ENCODE measurements at regions not wholly inside any gene's neighbourhood (a gene's known extent, or its start where the extent isn't known, plus 50 kb on each side); places are given as distances from the start of the nearest gene placed in this dataset.
"Not testable (repeated sequence)": the region's sequence is repeated elsewhere in the genome, so short reads cannot be mapped to it uniquely, and the experiment has no call there.

GRCh38 chr14:40265096-40265495 lies 832.9 kb upstream of the FBXO33 start:
- DNase-seq (ENCODE audit: low read depth) = no peak

GRCh38 chr14:40252817-40253447 lies 820.7 kb upstream of the FBXO33 start:
- DNase-seq (ENCODE audit: low read depth) = no peak

- no peak for DNase-seq (ENCODE audit: low read depth)
Measured at GRCh38 chr14:40248671-40249070, 816.4 kb upstream of the FBXO33 start.

- DNase-seq (ENCODE audit: low read depth) = no peak
Measured at GRCh38 chr14:40240245-40240859, 808.1 kb upstream of the FBXO33 start.

- DNase-seq (ENCODE audit: low read depth) = no peak
Measured at GRCh38 chr14:40232302-40232701, 800.1 kb upstream of the FBXO33 start.

GRCh38 chr14:40229676-40230075 lies 797.4 kb upstream of the FBXO33 start:
- DNase-seq (ENCODE audit: low read depth) = no peak

GRCh38 chr14:40222996-40223395 lies 790.8 kb upstream of the FBXO33 start:
- no peak for DNase-seq (ENCODE audit: low read depth)

- no peak for DNase-seq (ENCODE audit: low read depth)
Measured at GRCh38 chr14:40221428-40221827, 789.2 kb upstream of the FBXO33 start.

DNA sequence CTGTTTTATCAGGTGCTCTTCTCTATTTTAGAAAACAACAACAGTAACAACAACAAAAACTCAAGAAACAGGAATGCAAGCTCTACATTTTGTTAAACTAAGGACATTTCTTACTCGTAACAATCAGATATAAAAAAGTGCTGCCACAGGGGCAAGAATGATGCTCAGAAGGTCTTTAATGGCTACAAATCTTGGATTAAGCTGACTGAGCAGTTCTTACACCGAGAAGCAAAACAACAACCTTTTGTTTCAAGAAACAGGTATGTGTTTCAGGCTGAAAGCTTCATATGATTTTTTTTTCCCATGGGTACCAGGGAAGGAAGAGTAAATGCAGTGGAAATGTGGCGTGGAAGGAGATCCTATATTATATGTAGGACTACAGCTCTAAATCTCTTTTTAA lies 786.8 kb upstream of the FBXO33 start:
- DNase-seq (ENCODE audit: low read depth) = no peak

DNA sequence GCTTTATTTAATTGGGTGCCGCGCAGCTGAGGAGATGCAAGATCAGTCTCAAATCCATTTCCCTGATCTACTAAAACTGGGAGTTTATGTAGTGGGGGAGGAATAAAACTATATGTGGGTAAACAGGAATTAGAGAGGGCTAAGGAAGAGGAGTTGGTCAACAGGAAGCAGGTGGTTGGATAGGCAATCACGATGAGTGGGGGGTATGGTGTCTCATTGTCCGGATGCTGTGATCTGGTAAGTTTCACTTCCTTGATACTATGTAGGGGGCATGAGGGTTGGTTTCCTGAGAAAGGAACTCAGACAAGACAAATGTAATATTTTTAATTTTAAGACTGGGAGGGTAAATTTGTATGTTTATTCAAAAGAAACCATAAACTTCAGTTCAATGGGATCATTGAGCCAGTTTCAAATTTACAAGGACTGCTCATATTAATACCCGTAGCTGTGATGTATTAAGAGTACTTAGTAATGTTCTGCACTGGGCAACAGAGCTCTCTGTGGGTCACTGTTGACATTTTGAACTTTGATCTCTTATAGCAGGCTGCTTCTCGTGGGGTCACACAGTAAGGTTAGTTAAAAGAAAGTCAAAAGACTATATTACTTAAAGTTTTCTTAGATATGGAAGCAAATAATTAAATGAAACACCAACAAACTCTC lies 786.2 kb upstream of the FBXO33 start:
- no peak for DNase-seq (ENCODE audit: low read depth)

GRCh38 chr14:40216976-40217375 lies 784.7 kb upstream of the FBXO33 start:
- DNase-seq (ENCODE audit: low read depth) = no peak

DNA sequence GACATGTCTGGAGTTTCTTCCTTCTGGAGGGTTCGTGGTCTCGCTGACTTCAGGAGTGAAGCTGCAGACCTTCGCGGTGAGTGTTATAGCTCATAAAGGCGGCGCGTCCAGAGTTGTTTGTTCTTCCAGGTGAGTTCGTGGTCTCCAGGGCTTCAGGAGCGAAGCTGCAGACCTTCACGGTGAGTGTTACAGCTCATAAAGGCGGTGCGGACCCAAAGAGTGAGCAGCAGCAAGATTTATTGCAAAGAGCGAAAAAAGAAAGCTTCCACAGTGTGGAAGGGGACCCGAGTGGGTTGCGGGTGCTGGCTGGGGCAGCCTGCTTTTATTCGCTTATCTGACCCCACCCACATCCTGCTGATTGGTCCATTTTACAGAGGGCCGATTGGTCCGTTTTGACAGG lies 784.2 kb upstream of the FBXO33 start:
- not testable (repeated sequence) for DNase-seq (ENCODE audit: low read depth)

GRCh38 chr14:40213701-40214100 lies 781.5 kb upstream of the FBXO33 start:
- DNase-seq (ENCODE audit: low read depth) = no peak

DNA sequence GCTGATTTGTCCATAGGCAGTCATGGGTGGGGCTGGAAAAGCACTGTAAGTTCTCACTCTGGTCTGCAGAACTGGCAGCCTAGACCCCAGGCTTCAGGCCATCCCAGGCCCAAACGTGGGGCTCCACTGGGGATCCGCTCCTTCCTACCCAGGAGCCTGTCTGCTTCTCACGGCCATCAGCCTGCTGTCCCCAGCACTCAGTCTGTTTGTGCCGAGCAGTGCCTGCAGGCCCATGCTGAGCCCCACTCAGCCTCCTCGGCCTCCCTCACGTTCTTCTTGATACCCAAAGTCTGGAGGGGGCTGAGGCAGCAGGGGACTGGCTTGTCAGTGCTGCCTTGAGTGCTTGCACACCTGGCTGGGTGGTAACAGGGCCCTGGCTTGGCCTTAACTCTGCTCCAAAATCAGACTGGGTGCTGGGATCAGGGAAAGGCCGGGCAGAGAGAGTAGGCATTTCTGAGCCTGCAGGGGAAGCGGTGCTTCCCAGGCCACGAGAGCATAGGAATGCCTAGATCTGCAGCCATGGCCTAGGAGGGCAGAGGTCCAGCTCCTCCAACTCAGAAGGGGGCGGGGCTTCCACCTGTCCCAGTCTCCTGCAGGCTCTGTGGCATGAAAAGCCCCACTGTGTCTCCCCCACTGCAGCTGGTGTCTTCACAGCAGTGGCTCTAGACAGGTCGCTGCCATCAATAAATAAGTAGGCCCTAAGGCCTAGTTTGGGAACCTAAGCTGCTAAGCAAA lies 772.4 kb upstream of the FBXO33 start:
- DNase-seq (ENCODE audit: low read depth) = no peak

GRCh38 chr14:40199101-40199500 lies 766.9 kb upstream of the FBXO33 start:
- no peak for DNase-seq (ENCODE audit: low read depth)

DNA sequence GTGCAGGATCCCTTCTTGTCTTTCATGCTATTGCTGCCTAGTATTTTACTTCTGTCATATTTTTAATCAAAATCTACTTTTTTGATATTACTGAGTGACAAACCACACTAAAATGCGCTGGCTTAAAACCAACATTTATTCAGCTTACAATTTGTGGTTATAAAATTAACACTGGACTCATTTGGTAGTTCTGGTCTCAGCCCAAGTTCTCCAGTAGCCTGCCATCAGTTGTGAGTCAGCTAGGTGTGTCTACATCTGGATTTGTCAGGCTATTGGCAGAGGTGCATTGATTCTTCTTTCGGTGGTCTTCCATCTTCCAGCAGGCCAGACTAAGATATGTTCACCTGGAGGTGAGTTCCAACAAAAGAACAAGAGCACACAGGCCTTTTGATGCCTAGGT lies 765.1 kb upstream of the FBXO33 start:
- DNase-seq (ENCODE audit: low read depth) = no peak

DNA sequence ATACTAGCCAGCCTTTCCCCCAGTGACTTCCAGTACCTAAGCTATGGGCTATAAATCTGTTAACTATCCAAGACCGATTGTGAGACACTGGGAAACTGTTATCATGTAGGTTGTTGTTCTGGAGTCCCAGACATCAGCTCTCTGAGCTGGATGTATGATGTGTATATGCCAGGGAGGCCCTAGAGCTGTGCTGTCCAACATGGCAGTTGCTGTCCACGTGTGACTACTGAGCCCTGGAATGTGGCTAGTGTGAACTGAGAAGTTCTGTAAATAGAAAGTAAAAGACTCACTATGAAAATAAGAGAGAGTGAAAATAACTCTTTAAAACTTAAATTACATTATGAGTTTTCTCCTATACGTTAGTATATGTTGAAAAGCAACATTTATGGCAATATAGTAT lies 755.8 kb upstream of the FBXO33 start:
- DNase-seq (ENCODE audit: low read depth) = no peak

- no peak for DNase-seq (ENCODE audit: low read depth)
Measured at GRCh38 chr14:40164083-40164482, 731.9 kb upstream of the FBXO33 start.

GRCh38 chr14:40139657-40140056 lies 707.4 kb upstream of the FBXO33 start:
- no peak for DNase-seq (ENCODE audit: low read depth)

DNA sequence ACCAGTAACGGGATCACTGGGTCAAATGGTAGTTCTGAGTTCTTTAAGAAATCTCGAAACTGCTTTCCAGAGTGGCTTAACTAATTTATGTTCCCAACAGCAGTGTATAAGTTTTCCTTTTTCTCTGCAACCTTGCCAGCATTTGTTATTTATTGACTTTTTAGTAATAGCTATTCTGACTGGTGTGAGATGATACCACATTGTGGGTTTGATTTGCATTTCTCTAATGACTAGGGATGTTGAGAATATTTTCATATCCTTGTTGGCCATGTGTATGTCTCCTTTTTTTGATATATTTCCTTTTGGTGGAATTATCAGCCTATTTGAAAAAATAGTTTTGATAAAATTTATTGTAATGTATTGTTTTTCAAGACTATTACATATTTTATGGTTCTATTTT lies 701.2 kb upstream of the FBXO33 start:
- DNase-seq (ENCODE audit: low read depth) = no peak

- DNase-seq (ENCODE audit: low read depth) = no peak
Measured at GRCh38 chr14:40129159-40129558, 696.9 kb upstream of the FBXO33 start.

- no peak for DNase-seq (ENCODE audit: low read depth)
Measured at GRCh38 chr14:40123816-40124215, 691.6 kb upstream of the FBXO33 start.

Data from fibroblast of gingiva (primary cell).